ENCODE measurements at regions not wholly inside any gene's neighbourhood (a gene's known extent, or its start where the extent isn't known, plus 50 kb on each side); places are given as distances from the start of the nearest gene placed in this dataset.

DNA sequence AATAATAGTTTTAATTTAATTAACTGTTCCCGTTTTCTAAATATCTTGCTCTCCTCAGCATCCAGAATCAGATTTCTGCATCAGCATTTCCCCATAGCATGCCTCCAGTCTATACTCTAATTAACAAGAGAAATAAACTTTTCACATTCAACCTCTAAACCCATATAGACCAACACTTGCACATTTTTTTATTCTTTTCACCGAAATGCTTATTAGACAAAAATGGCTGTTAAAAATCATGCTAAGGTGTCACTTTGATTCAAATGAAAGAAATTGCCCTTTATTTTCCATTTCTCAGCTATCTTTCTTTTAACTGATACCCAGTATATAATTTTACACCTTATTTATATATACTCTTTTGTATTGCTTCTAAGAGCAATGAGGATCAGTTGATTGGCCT, 1107.1 kb upstream of the EPHA6 start:
- Histone ChIP-seq H3K27me3 (ENCODE audit: insufficient read depth, low read depth, low read length) (no peaks in the 10 kb centered on the region), H3K9ac (ENCODE audit: low read length) (no peak overlapping the region), H3K4me3 (ENCODE audit: low read length) (no peak overlapping the region), H3F3A (ENCODE audit: insufficient read depth, low read length, poor library complexity, severe bottlenecking) (no peaks in the 10 kb centered on the region), H3K9me2 (ENCODE audit: insufficient read depth, low read length) (no peaks in the 10 kb centered on the region), H4K20me1 (ENCODE audit: insufficient read depth) (no peaks in the 10 kb centered on the region), H2AFZ (ENCODE audit: low read depth, low read length) (no peak overlapping the region), H3K79me2 (replicated peaks; ENCODE audit: insufficient read depth, low read length) (no peaks in the 10 kb centered on the region), H3K4me2 (ENCODE audit: low read length) (no peak overlapping the region), H3K9me3 (ENCODE audit: low read length) (no peaks in the 10 kb centered on the region), H3K36me3 (ENCODE audit: insufficient read depth, low read length) (no peaks in the 10 kb centered on the region), H3K27ac (ENCODE audit: low read length) (no peak overlapping the region)
- TF ChIP-seq, protein P1, sequence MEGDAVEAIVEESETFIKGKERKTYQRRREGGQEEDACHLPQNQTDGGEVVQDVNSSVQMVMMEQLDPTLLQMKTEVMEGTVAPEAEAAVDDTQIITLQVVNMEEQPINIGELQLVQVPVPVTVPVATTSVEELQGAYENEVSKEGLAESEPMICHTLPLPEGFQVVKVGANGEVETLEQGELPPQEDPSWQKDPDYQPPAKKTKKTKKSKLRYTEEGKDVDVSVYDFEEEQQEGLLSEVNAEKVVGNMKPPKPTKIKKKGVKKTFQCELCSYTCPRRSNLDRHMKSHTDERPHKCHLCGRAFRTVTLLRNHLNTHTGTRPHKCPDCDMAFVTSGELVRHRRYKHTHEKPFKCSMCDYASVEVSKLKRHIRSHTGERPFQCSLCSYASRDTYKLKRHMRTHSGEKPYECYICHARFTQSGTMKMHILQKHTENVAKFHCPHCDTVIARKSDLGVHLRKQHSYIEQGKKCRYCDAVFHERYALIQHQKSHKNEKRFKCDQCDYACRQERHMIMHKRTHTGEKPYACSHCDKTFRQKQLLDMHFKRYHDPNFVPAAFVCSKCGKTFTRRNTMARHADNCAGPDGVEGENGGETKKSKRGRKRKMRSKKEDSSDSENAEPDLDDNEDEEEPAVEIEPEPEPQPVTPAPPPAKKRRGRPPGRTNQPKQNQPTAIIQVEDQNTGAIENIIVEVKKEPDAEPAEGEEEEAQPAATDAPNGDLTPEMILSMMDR (IDR thresholded peaks at IDR 0.05; ENCODE audit: poor library complexity, severe bottlenecking) = no peak
- TF ChIP-seq MXI1 (conservative IDR thresholded peaks at IDR 0.05; ENCODE audit: poor library complexity, severe bottlenecking) (no peak), TAF1 (IDR thresholded peaks at IDR 0.05; ENCODE audit: low read depth) (no peak), SMC3 (conservative IDR thresholded peaks at IDR 0.05; ENCODE audit: poor library complexity) (no peak), RAD21 (conservative IDR thresholded peaks at IDR 0.05) (no peak), EP300 (conservative IDR thresholded peaks at IDR 0.05; ENCODE audit: poor library complexity, severe bottlenecking) (no peak), EZH2 (IDR thresholded peaks at IDR 0.05; ENCODE audit: borderline replicate concordance, insufficient read depth, low read length, poor library complexity, severe bottlenecking) (no peak), POLR2AphosphoS5 (IDR thresholded peaks at IDR 0.05) (no peak)
- TF ChIP-seq, protein P2, sequence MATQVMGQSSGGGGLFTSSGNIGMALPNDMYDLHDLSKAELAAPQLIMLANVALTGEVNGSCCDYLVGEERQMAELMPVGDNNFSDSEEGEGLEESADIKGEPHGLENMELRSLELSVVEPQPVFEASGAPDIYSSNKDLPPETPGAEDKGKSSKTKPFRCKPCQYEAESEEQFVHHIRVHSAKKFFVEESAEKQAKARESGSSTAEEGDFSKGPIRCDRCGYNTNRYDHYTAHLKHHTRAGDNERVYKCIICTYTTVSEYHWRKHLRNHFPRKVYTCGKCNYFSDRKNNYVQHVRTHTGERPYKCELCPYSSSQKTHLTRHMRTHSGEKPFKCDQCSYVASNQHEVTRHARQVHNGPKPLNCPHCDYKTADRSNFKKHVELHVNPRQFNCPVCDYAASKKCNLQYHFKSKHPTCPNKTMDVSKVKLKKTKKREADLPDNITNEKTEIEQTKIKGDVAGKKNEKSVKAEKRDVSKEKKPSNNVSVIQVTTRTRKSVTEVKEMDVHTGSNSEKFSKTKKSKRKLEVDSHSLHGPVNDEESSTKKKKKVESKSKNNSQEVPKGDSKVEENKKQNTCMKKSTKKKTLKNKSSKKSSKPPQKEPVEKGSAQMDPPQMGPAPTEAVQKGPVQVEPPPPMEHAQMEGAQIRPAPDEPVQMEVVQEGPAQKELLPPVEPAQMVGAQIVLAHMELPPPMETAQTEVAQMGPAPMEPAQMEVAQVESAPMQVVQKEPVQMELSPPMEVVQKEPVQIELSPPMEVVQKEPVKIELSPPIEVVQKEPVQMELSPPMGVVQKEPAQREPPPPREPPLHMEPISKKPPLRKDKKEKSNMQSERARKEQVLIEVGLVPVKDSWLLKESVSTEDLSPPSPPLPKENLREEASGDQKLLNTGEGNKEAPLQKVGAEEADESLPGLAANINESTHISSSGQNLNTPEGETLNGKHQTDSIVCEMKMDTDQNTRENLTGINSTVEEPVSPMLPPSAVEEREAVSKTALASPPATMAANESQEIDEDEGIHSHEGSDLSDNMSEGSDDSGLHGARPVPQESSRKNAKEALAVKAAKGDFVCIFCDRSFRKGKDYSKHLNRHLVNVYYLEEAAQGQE (IDR thresholded peaks at IDR 0.05; ENCODE audit: borderline replicate concordance) = no peak

DNA sequence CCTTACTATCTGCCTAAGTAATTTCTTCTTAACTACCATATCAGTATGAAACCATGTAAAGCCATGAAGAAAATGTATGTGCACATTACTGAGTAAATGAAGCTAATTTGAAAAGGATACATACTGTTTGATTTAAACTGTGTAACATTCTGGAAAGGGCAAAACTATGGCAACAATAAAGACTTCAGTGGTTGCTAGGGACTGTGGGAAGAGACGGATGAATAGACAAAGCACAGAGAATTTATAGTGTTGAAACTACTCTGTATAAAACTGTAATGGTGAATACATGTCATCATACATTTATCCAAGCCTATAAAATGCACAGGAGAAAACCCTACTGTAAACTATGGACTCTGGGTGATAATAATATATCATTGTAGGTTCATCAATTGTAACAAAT, 1103.7 kb upstream of the EPHA6 start:
- Histone ChIP-seq H3K27ac (ENCODE audit: low read length) (no peak overlapping the region), H2AFZ (ENCODE audit: low read depth, low read length) (no peak overlapping the region), H3K4me2 (ENCODE audit: low read length) (no peak overlapping the region)

More for the DNA sequence above, 1103.7 kb upstream of the EPHA6 start:
- TF ChIP-seq, protein P2 (IDR thresholded peaks at IDR 0.05; ENCODE audit: borderline replicate concordance) = no peak
- no peak for TF ChIP-seq EZH2 (IDR thresholded peaks at IDR 0.05; ENCODE audit: borderline replicate concordance, insufficient read depth, low read length, poor library complexity, severe bottlenecking)
- no peak for TF ChIP-seq EP300 (conservative IDR thresholded peaks at IDR 0.05; ENCODE audit: poor library complexity, severe bottlenecking)
- no peak for TF ChIP-seq TAF1 (IDR thresholded peaks at IDR 0.05; ENCODE audit: low read depth)
- no peak for TF ChIP-seq POLR2AphosphoS5 (IDR thresholded peaks at IDR 0.05)
- TF ChIP-seq, protein P1 (IDR thresholded peaks at IDR 0.05; ENCODE audit: poor library complexity, severe bottlenecking) = no peak
- no peak for TF ChIP-seq MXI1 (conservative IDR thresholded peaks at IDR 0.05; ENCODE audit: poor library complexity, severe bottlenecking)
- no peak for TF ChIP-seq SMC3 (conservative IDR thresholded peaks at IDR 0.05; ENCODE audit: poor library complexity)
- TF ChIP-seq RAD21 (conservative IDR thresholded peaks at IDR 0.05) = no peak
- Histone ChIP-seq H4K20me1 (ENCODE audit: insufficient read depth) (no peaks in the 10 kb centered on the region), H3K36me3 (ENCODE audit: insufficient read depth, low read length) (no peaks in the 10 kb centered on the region), H3K4me3 (ENCODE audit: low read length) (no peak overlapping the region), H3K9me2 (ENCODE audit: insufficient read depth, low read length) (no peaks in the 10 kb centered on the region), H3K9ac (ENCODE audit: low read length) (no peak overlapping the region), H3K27me3 (ENCODE audit: insufficient read depth, low read depth, low read length) (no peaks in the 10 kb centered on the region), H3K9me3 (ENCODE audit: low read length) (no peaks in the 10 kb centered on the region), H3K79me2 (replicated peaks; ENCODE audit: insufficient read depth, low read length) (no peaks in the 10 kb centered on the region), H3F3A (ENCODE audit: insufficient read depth, low read length, poor library complexity, severe bottlenecking) (peaks cover 3% of the 10 kb centered on the region)
